Right lobe of liver (tissue), 6 donors: ENCODE measurements at regions not wholly inside any gene's neighbourhood (a gene's known extent, or its start where the extent isn't known, plus 50 kb on each side); places are given as distances from the start of the nearest gene placed in this dataset.

Experiments used
- ATAC-seq, 4 donors: fragments of 200-7000 bp; cut with Tn5 transposase; one replicate each; pipeline ENCODE4 v1.9.1; 2020; ENCODE audit warnings: mild to moderate bottlenecking in 4 of 4, moderate library complexity in 4 of 4
- DNase-seq, 3 donors: peaks; one replicate each; pipeline ENCODE4 v3.0.0-alpha.2; 2020
- H3K27ac ChIP-seq, 3 donors: fragments of 200-600 bp; one replicate each; pipeline ENCODE4 v1.8.0; 2022
- H3K27me3 ChIP-seq, 2 donors: fragments of 200-600 bp; one replicate each; pipeline ENCODE4 v1.8.0; 2022
- H3K36me3 ChIP-seq, 4 donors: fragments of 200-600 bp; sonication (generic) in 1 of 4; one replicate each; pipeline versions ENCODE4 v1.5.1 to v1.8.0; 2017 to 2022; ENCODE audit warnings: control low read depth in 1 of 4
- H3K4me1 ChIP-seq, 4 donors: fragments of 200-600 bp; sonication (generic) in 1 of 4; one replicate each; pipeline versions ENCODE4 v1.5.1 to v1.8.0; 2017 to 2022; ENCODE audit warnings: control low read depth in 1 of 4
- H3K4me3 ChIP-seq, 3 donors: fragments of 200-600 bp; one replicate each; pipeline ENCODE4 v1.8.0; 2022
- H3K9me3 ChIP-seq, 4 donors: fragments of 200-600 bp; sonication (generic) in 1 of 4; one replicate each; pipeline versions ENCODE4 v1.5.1 to v1.8.0; 2017 to 2022; ENCODE audit warnings: control low read depth in 1 of 4
- CTCF ChIP-seq, 4 donors: fragments of 200-600 bp in 3 of 4; fragments of 450-650 bp in 1 of 4; IDR thresholded peaks; one replicate each; pipeline versions ENCODE4 v1.5.1 to v1.8.0; 2016 to 2022; ENCODE audit warnings: antibody characterized with exemption in 4 of 4, mild to moderate bottlenecking in 2 of 4
- POLR2A ChIP-seq: fragments of 450-650 bp; IDR thresholded peaks from one replicate; pipeline ENCODE4 v1.6.1; 2017; ENCODE audit warnings: antibody characterized with exemption, mild to moderate bottlenecking
- WGBS: methylation state at CpG from one replicate; pipeline ENCODE4 v1.1.6; 2018; ENCODE audit warnings: low coverage, low lambda C conversion rate; ENCODE audit not compliant: insufficient coverage; ENCODE audit errors: missing lambda C conversion rate; 5-methylcytosine and 5-hydroxymethylcytosine counted together
- intact Hi-C, 2 donors: fragments of 100-400 bp; cut with DNase I; formaldehyde crosslinking; loops; one replicate each; pipeline versions ENCODE4 v1.11.2 to v1.14.1; 2022
- donor health status: DM: no; HTN: yes; CAD: no.
- donor health status: DM: no; HTN: no; CAD: no.
- donor health status: DM: no; HTN: no; CAD: no.
- donor health status: DM: no; HTN: yes; CAD: no.
- donor health status: DM: no; HTN: yes; CAD: no.

GRCh38 chr9:72471096-72471495 is 50.3 kb upstream of the TMC1 start:
- TF ChIP-seq CTCF (IDR thresholded peaks at IDR 0.05) = no peak
- TF ChIP-seq POLR2A = no peak
- WGBS = 77% methylated on average over 2 of the region's 2 CpGs
- H3K36me3 ChIP-seq = no peaks in the 10 kb centered on the region
- ATAC-seq = no peak
- no peak overlapping the region for H3K27ac ChIP-seq
- H3K4me3 ChIP-seq = no peak overlapping the region
- H3K9me3 ChIP-seq = no peaks in the 10 kb centered on the region
- H3K27me3 ChIP-seq = no peaks in the 10 kb centered on the region
- DNase-seq = no peak
- H3K4me1 ChIP-seq = no peaks in the 10 kb centered on the region
- intact Hi-C loops = no loop called here

GRCh38 chr9:72467766-72468738 is 53.4 kb upstream of the TMC1 start:
- Histone ChIP-seq H3K36me3 (no peaks in the 10 kb centered on the region), H3K9me3 (no peaks in the 10 kb centered on the region), H3K27me3 (no peaks in the 10 kb centered on the region), H3K4me3 (no peak overlapping the region), H3K27ac (no peak overlapping the region), H3K4me1 (peaks cover 0 to 7% (median 0%) of the 10 kb centered on the region in 4 donors)
- ATAC-seq = no peak
- intact Hi-C loops = no loop called here
- no peak for DNase-seq
- TF ChIP-seq CTCF (IDR thresholded peaks at IDR 0.05) = no peak
- TF ChIP-seq POLR2A = no peak
- WGBS = 80% methylated on average over 8 of the region's 8 CpGs

GRCh38 chr9:72465593-72465984 is 55.8 kb upstream of the TMC1 start:
- Histone ChIP-seq H3K4me3 (no peak overlapping the region), H3K4me1 (peaks cover 0 to 18% (median 0%) of the 10 kb centered on the region in 4 donors), H3K36me3 (no peaks in the 10 kb centered on the region), H3K9me3 (no peaks in the 10 kb centered on the region), H3K27me3 (no peaks in the 10 kb centered on the region), H3K27ac (no peak overlapping the region)
- TF ChIP-seq POLR2A (no peak), CTCF (IDR thresholded peaks at IDR 0.05) (no peak)
- 89% methylated on average over 3 of the region's 3 CpGs for WGBS
- no peak for ATAC-seq
- no peak for DNase-seq
- intact Hi-C loops = no loop called here

- Histone ChIP-seq H3K27ac (no peak overlapping the region), H3K4me3 (no peak overlapping the region), H3K27me3 (no peaks in the 10 kb centered on the region), H3K36me3 (no peaks in the 10 kb centered on the region), H3K4me1 (peaks cover 0 to 23% (median 0%) of the 10 kb centered on the region in 4 donors), H3K9me3 (no peaks in the 10 kb centered on the region)
- no peak for TF ChIP-seq POLR2A
- no peak for TF ChIP-seq CTCF (IDR thresholded peaks at IDR 0.05)
- peak; percentile 21 to 41 (median 33) for ATAC-seq
- 41% methylated on average over 9 of the region's 9 CpGs for WGBS
- DNase-seq = no peak
- intact Hi-C loops = no loop called here
Observed at GRCh38 chr9:72464857-72465592, 56.4 kb upstream of the TMC1 start.
